Adrenal gland (tissue), 5 donors: ENCODE measurements at regions not wholly inside any gene's neighbourhood (a gene's known extent, or its start where the extent isn't known, plus 50 kb on each side); places are given as distances from the start of the nearest gene placed in this dataset.

Source experiments
- CTCF ChIP-seq, 6 experiments: fragments of 450-650 bp in 4 of 6; fragments of 200-600 bp in 2 of 6; sonication (generic) in 1 of 6; IDR thresholded peaks; 1 replicate in 5 of 6; 2 replicates in 1 of 6; pipeline versions ENCODE4 v1.5.1 to v1.8.0; 2016 to 2021; ENCODE audit warnings: antibody characterized with exemption in 6 of 6, mild to moderate bottlenecking in 2 of 6, moderate library complexity in 1 of 6
- POLR2A ChIP-seq, 2 donors: fragments of 450-650 bp; IDR thresholded peaks; one replicate each; pipeline ENCODE4 v1.6.1; 2017; ENCODE audit warnings: antibody characterized with exemption in 2 of 2, mild to moderate bottlenecking in 2 of 2, moderate library complexity in 1 of 2
- donor health status: DM: no; HTN: no; CAD: no.

- no peak for TF ChIP-seq POLR2A (IDR thresholded peaks at IDR 0.05)
- no peak for TF ChIP-seq CTCF (IDR thresholded peaks at IDR 0.05)
These were observed 561.9 kb upstream of the SOX9 start for GRCh38 chr17:71558901-71559300.
